Fibroblast of skin of left biceps (primary cell): ENCODE measurements at regions not wholly inside any gene's neighbourhood (a gene's known extent, or its start where the extent isn't known, plus 50 kb on each side); places are given as distances from the start of the nearest gene placed in this dataset.

Experiments
- DNase-seq, 2 experiments: peaks; one replicate each; pipeline ENCODE4 v3.0.0-alpha.2; 2013; ENCODE audit warnings: low read depth in 2 of 2

DNA sequence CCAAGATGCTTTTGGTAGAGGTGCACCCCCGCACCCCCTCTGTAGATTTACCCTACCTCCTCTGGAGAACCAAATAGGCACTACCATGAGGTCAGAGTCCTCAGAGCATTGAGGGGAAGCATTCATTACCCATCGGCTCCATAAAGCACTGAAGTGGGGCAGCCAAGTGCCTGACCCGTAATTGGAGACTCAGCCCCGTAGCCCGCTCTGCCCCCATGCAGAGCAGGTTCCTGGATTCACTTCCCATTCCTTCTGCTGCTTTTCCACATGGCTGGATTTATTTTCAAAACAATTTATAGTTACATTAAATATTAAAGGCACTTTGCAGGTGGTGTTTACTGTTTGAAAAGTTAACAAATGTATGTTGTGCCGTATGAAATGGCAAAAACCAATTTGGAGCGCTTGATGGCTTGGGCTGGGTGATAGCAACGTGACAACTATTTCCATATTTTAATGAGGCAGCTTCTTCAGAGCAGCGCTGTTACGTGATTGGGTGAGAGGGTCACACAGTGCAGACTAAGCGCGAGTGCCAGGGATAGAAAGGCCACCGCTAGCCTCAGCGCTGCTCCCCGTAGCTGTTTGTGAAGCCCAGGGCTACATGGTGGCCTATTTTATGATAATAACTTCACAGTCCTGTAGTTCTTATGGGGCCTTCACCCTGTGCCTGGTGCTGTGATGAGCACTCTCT, 373.8 kb upstream of the PROK2 start:
- DNase-seq = no peak

- no peak for DNase-seq
These were observed 373.0 kb upstream of the PROK2 start for GRCh38 chr3:72157748-72158638.

GRCh38 chr3:72155391-72156064, 370.6 kb upstream of the PROK2 start:
- peak; percentile 97 to 98 for DNase-seq

- no peak for DNase-seq
These were observed 369.7 kb upstream of the PROK2 start for GRCh38 chr3:72154391-72155335.

GRCh38 chr3:72153477-72154314, 368.7 kb upstream of the PROK2 start:
- DNase-seq = no peak

- peak; percentile 69 for DNase-seq
These were observed 367.9 kb upstream of the PROK2 start for GRCh38 chr3:72152551-72153476.

GRCh38 chr3:72151465-72152238, 366.7 kb upstream of the PROK2 start:
- no peak for DNase-seq

- no peak for DNase-seq
These were observed 365.9 kb upstream of the PROK2 start for GRCh38 chr3:72150634-72151412.

DNA sequence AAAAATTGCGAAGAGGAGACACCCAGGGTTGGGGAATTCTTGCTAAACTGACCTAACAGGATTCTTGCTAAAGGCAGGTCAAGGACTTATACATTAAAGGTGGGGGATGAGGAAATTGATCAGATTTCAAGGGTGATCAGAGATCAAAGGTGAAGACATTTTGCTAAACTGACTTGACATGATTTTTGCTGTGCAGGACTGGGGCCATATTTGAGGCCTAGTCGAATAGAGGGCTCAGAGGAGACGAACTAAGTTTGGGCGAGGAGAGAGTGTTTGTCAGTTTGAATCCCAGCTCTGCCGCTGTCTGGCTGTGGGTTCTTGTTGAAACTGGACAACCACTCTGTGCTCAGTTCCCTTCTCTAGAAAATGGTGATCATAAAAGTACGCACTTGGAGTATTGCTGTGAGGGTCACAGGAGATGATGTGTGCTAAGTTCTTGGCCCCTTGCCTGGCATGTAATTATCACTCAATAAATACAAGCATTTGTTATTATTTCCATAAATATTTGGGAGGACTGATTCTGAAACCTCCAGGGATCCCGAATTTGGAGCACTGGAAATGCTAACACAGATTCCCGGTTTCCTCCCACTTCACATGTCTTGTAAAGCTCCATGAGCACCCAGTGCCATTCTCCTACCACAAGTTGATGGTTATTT, 364.8 kb upstream of the PROK2 start:
- no peak for DNase-seq

- no peak for DNase-seq
These were observed 362.7 kb upstream of the PROK2 start for GRCh38 chr3:72147600-72147999.

DNA sequence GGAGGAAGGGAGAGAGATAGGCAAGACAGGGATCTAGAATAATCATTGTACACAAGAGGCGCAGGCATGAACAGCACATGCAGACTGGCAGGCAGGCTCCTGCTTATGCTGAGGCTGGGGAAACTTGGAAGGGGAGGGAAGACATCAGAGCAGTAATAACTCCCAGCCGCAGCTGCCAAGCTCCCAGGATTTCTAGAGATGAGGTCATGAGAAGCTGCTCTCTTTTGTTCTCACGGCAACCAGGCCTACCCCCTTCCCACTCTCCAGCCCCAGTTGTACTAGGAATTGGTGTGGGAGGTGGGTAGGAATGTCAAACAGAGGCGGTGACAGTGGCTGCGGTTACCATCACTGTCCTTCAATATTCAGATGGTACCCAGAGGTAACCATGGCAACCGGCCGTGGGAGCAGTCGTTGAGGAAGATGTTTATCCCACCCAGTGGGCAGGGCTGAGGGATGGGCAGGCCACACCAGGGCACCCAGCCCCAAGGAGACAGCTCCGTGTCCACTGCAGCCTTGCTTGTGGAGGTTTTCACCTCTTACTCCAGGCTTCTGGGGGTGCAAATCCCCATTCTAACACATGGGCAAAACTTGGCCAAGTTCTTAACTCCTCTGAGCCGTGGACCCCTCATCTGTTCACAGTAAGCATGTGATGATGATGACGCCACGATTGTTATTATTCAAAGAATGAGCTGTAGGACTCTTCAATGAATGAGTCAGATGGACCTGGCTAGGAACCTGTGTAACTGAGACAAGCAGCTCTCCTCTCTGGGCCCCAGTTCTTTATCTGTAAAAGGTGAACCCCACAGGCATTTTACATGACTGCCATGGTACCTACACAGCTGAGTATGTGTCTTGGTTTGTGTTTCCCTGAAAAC, 360.8 kb upstream of the PROK2 start:
- peak; percentile 77 to 79 for DNase-seq

DNA sequence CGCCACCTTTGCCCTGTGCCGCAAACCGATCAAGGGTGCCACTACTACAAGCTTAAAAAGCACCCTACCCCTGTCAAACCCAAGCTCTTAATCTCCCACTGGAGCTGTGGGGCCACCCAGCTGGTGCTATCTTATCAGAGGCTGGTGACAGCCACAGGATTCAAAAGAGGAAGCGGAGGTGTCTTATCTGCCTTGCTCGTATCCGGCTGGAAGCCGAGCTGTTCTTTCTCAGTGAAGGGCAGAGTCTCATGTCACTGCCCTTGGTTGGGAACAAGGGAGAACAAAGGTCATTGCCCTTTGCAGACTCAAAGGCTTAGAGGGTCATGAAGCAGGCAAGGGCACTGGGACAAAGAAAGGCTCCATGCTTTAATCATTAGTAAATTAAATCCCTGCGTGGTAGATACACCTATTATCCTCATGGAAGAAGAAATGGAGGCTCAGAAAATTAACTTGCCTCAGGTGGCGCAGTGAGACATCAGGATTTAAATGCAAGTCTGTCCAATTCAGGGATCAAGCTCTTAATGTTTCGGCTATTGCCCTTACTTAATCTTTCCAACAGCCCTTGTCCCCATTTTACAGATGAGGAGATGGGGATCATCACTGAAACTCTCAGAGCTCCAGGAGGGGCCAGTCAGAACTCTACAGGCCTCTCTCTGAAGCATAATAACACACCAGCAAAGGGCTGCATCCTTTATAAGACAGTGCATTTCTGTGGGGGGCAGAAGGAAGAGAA, 360.0 kb upstream of the PROK2 start:
- no peak for DNase-seq

DNA sequence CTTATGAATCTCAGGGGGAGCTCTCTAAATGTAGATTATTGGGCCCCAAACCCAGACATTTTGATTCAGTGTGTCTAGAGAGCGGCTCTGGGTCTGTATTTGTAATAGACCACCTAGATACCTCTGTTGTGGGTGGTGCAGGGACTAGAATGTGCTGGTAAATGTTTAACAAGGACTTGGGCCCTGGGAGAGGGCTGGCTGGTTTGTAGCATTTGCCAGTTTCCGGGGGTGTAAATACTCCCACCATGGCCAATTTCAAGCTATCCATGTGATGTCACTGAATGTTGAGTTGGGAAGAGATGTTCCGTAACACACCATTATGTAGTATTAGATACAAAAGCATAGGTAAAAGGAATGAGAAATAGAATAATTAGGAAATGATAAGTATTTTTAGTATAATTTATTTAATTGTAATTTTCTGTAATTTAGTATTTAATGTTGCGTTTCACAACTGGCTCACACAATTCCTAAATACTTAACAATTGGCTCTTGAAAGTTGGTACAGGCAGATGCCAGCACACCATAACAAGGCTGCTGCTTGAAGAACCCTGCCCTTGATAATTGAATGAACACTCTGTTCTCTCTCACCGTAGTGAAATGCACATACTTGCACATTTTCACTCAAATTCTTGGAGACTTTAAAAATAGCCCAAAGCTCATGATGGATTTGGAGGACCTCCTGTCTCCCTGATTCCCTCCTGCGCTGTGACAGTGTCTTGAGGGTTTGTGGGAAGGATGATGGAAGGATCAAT, 359.2 kb upstream of the PROK2 start:
- no peak for DNase-seq

- DNase-seq = no peak
These were observed 358.4 kb upstream of the PROK2 start for GRCh38 chr3:72143322-72143721.

GRCh38 chr3:72142028-72142427, 357.1 kb upstream of the PROK2 start:
- no peak for DNase-seq
